H1 (cell line): ENCODE measurements at regions not wholly inside any gene's neighbourhood (a gene's known extent, or its start where the extent isn't known, plus 50 kb on each side); places are given as distances from the start of the nearest gene placed in this dataset.

ENCODE experiments used
- CTCF ChIA-PET: fragments of 300-600 bp; sonication (Branson Sonifier 250); formaldehyde crosslinking; loops from one replicate; lab custom pipeline; 2021; ENCODE audit not compliant: partially characterized antibody; lab: Charles Lee
- POLR2A ChIA-PET: fragments of 300-600 bp; sonication (Branson Sonifier 250); formaldehyde crosslinking; loops from one replicate; lab custom pipeline; 2021; ENCODE audit warnings: inconsistent platforms; ENCODE audit not compliant: partially characterized antibody; lab: Charles Lee
- DNase-seq, 2 experiments: peaks; one replicate each; pipeline versions ENCODE4 v3.0.0 to v3.0.0-alpha.2; 2010 to 2022; ENCODE audit warnings: low spot score in 2 of 2, low read depth in 1 of 2, mixed read lengths in 1 of 2
- FAIRE-seq: peaks from 2 replicates; lab custom pipeline; 2011; peaks lifted over from hg19 to GRCh38; lab: Jason Lieb, UNC
- H2AFZ ChIP-seq: 2 replicates; pipeline ENCODE4 v1.8.1; 2012; ENCODE audit warnings: low read length, inconsistent platforms
- H2AK5ac ChIP-seq: 2 replicates; pipeline ENCODE4 v1.6.1; 2013; ENCODE audit warnings: low read depth, low read length
- H2BK120ac ChIP-seq: replicated peaks from 2 replicates; pipeline ENCODE3; 2013; ENCODE audit warnings: low read depth, low read length, inconsistent platforms
- H2BK12ac ChIP-seq: 2 replicates; pipeline ENCODE4 v1.6.1; 2013; ENCODE audit warnings: low read depth, low read length
- H2BK15ac ChIP-seq: 2 replicates; pipeline ENCODE4 v1.6.1; 2013; ENCODE audit warnings: low read length
- H2BK20ac ChIP-seq: 2 replicates; pipeline ENCODE4 v1.6.1; 2013; ENCODE audit warnings: low read length
- H2BK5ac ChIP-seq: 2 replicates; pipeline ENCODE4 v1.6.1; 2013; ENCODE audit warnings: low read depth, low read length
- H3K14ac ChIP-seq: 2 replicates; pipeline ENCODE4 v1.6.1; 2013; ENCODE audit warnings: inconsistent platforms; ENCODE audit not compliant: insufficient read length
- H3K18ac ChIP-seq: 2 replicates; pipeline ENCODE4 v1.6.1; 2013; ENCODE audit warnings: low read length; ENCODE audit errors: extremely low read depth
- H3K23ac ChIP-seq: 2 replicates; pipeline ENCODE4 v1.6.1; 2013; ENCODE audit warnings: inconsistent platforms; ENCODE audit not compliant: insufficient read length
- H3K23me2 ChIP-seq: 2 replicates; pipeline ENCODE4 v1.6.1; 2013; ENCODE audit warnings: low read depth, low read length
- H3K27ac ChIP-seq: 2 replicates; pipeline ENCODE4 v1.6.1; 2011; ENCODE audit warnings: low read depth, low read length, inconsistent platforms
- H3K27me3 ChIP-seq, 4 experiments: replicated peaks in 1 of 4; 1 replicate in 1 of 4; 2 replicates in 3 of 4; pipeline versions ENCODE4 v1.6.1 to v1.8.1; 2011 to 2013; ENCODE audit warnings: low read length in 3 of 4, mild to moderate bottlenecking in 3 of 4, inconsistent platforms in 2 of 4, mixed read lengths in 2 of 4, moderate library complexity in 1 of 4; ENCODE audit not compliant: control insufficient read depth in 3 of 4, insufficient read depth in 3 of 4; ENCODE audit errors: extremely low read depth in 1 of 4
- H3K36me3 ChIP-seq, 4 experiments: 2 replicates each; pipeline versions ENCODE4 v1.6.1 to v1.8.1; 2011 to 2013; ENCODE audit warnings: mild to moderate bottlenecking in 4 of 4, low read length in 3 of 4, moderate library complexity in 2 of 4, control low read depth in 1 of 4, inconsistent platforms in 1 of 4; ENCODE audit not compliant: insufficient read depth in 4 of 4, control insufficient read depth in 2 of 4
- H3K4ac ChIP-seq: replicated peaks from 2 replicates; pipeline ENCODE3; 2013; ENCODE audit warnings: low read length, low read depth, mixed read lengths, inconsistent platforms; ENCODE audit not compliant: insufficient read length
- H3K4me1 ChIP-seq, 4 experiments: replicated peaks in 1 of 4; 1 replicate in 1 of 4; 2 replicates in 3 of 4; pipeline versions ENCODE4 v1.6.1 to v1.8.1; 2011 to 2013; ENCODE audit warnings: low read length in 3 of 4, inconsistent platforms in 2 of 4, mixed read lengths in 1 of 4; ENCODE audit not compliant: insufficient read depth in 4 of 4, control insufficient read depth in 3 of 4
- H3K4me2 ChIP-seq, 2 experiments: 2 replicates each; pipeline versions ENCODE4 v1.6.1 to v1.8.1; 2011 to 2013; ENCODE audit warnings: low read depth in 2 of 2, low read length in 2 of 2, control low read depth in 1 of 2, inconsistent platforms in 1 of 2, mild to moderate bottlenecking in 1 of 2; ENCODE audit not compliant: insufficient read depth in 1 of 2
- H3K4me3 ChIP-seq, 4 experiments: fragments of 200-600, 300-600 bp in 1 of 4; sonication (generic), shearing (Covaris generic), sonication (Bioruptor Twin) in 1 of 4; 2 replicates each; pipeline versions ENCODE4 v1.5.1 to v1.8.1; 2011 to 2016; ENCODE audit warnings: low read length in 4 of 4, low read depth in 3 of 4, control low read depth in 2 of 4, inconsistent platforms in 2 of 4, mild to moderate bottlenecking in 2 of 4, mixed read lengths in 1 of 4, moderate library complexity in 1 of 4; ENCODE audit not compliant: insufficient read depth in 2 of 4; ENCODE audit errors: extremely low read depth in 1 of 4
- H3K56ac ChIP-seq: replicated peaks from 2 replicates; pipeline ENCODE3; 2013; ENCODE audit warnings: low read depth, mild to moderate bottlenecking, mixed read lengths, low read length, inconsistent platforms; ENCODE audit not compliant: insufficient read length
- H3K79me1 ChIP-seq: 2 replicates; pipeline ENCODE4 v1.6.1; 2013; ENCODE audit warnings: low read depth, low read length, control low read depth
- H3K79me2 ChIP-seq, 2 experiments: 2 replicates each; pipeline versions ENCODE4 v1.6.1 to v1.8.1; 2012 to 2013; ENCODE audit warnings: low read length in 2 of 2, mild to moderate bottlenecking in 2 of 2, inconsistent platforms in 1 of 2; ENCODE audit not compliant: insufficient read depth in 2 of 2, control insufficient read depth in 1 of 2
- H3K9ac ChIP-seq, 4 experiments: replicated peaks in 1 of 4; 1 replicate in 1 of 4; 2 replicates in 3 of 4; pipeline versions ENCODE4 v1.6.1 to v1.8.1; 2011 to 2013; ENCODE audit warnings: low read depth in 3 of 4, low read length in 3 of 4, control low read depth in 2 of 4, mild to moderate bottlenecking in 2 of 4, moderate library complexity in 2 of 4, inconsistent platforms in 1 of 4; ENCODE audit errors: extremely low read depth in 1 of 4
- H3K9me3 ChIP-seq, 2 experiments: 2 replicates each; pipeline versions ENCODE4 v1.6.1 to v1.8.1; 2012 to 2013; ENCODE audit warnings: mild to moderate bottlenecking in 2 of 2, moderate library complexity in 2 of 2, control low read depth in 1 of 2, inconsistent platforms in 1 of 2, low read depth in 1 of 2, low read length in 1 of 2, mixed read lengths in 1 of 2; ENCODE audit not compliant: insufficient read depth in 2 of 2
- H4K20me1 ChIP-seq, 2 experiments: replicated peaks in 1 of 2; 2 replicates each; pipeline versions ENCODE3 to v1.8.1; 2011 to 2013; ENCODE audit warnings: inconsistent platforms in 2 of 2, low read length in 2 of 2, mild to moderate bottlenecking in 1 of 2; ENCODE audit not compliant: insufficient read depth in 2 of 2, control insufficient read depth in 1 of 2
- H4K5ac ChIP-seq: 2 replicates; pipeline ENCODE4 v1.6.1; 2013; ENCODE audit warnings: low read length, low read depth, mixed read lengths, inconsistent platforms; ENCODE audit not compliant: insufficient read length
- H4K8ac ChIP-seq: 2 replicates; pipeline ENCODE4 v1.8.0; 2013; ENCODE audit warnings: mild to moderate bottlenecking, moderate library complexity, low read length, inconsistent platforms; ENCODE audit not compliant: insufficient read depth; ENCODE audit errors: extremely low read depth
- H4K91ac ChIP-seq: replicated peaks from 2 replicates; pipeline ENCODE3; 2013; ENCODE audit warnings: low read length, mixed read lengths, inconsistent platforms; ENCODE audit not compliant: insufficient read length
- RNF2 ChIP-seq: fragments of 200-900, 300-1000 bp; sonication (generic); IDR thresholded peaks from 2 replicates; pipeline ENCODE4 v1.7.1; 2016; ENCODE audit warnings: borderline replicate concordance, low read depth, mild to moderate bottlenecking, antibody characterized with exemption, low read length; ENCODE audit not compliant: poor library complexity, severe bottlenecking; ENCODE audit errors: missing control alignments
- TEAD4 ChIP-seq: IDR thresholded peaks from 2 replicates; pipeline ENCODE4 v1.6.1; 2012; ENCODE audit warnings: low read depth, low read length, inconsistent platforms, mixed read lengths
- WGBS, 2 experiments: shearing (Covaris generic) in 1 of 2; methylation state at CpG; one replicate each; pipeline versions ENCODE4 v1.1.6 to v1.1.7; 2013 to 2015; ENCODE audit warnings: low lambda C conversion rate in 2 of 2, mixed read lengths in 2 of 2, inconsistent platforms in 1 of 2, low coverage in 1 of 2, missing lambda C conversion rate in 1 of 2; ENCODE audit not compliant: insufficient replicate concordance in 2 of 2, insufficient coverage in 1 of 2, insufficient read length in 1 of 2; ENCODE audit errors: extremely low coverage in 1 of 2, missing lambda C conversion rate in 1 of 2; 5-methylcytosine and 5-hydroxymethylcytosine counted together

- WGBS, 2 experiments: 61% methylated on average over 1 of the region's 1 CpG; no CpG with 5 or more reads in 1 of the 2 experiments
- POLR2A ChIA-PET: no interaction called here
- no peak overlapping the region for H2BK20ac ChIP-seq
Measured at GRCh38 chr5:91941588-91941987, 558.5 kb upstream of the ARRDC3 start.

More at GRCh38 chr5:91941588-91941987, 558.5 kb upstream of the ARRDC3 start:
- no peaks in the 10 kb centered on the region for H3K36me3 ChIP-seq
- H3K23me2 ChIP-seq: peaks cover 2% of the 10 kb centered on the region; the same call in 1 of the 2 replicates
- H2BK5ac ChIP-seq: no peak overlapping the region
- DNase-seq: no peak
- H2BK12ac ChIP-seq: no peak overlapping the region
- no peak for FAIRE-seq
- H3K14ac ChIP-seq: no peak overlapping the region
- H3K4ac ChIP-seq: no peak overlapping the region
- no peak overlapping the region for H4K5ac ChIP-seq
- H2AK5ac ChIP-seq: no peak overlapping the region
- no peak overlapping the region for H3K4me2 ChIP-seq
- no peak overlapping the region for H2BK120ac ChIP-seq
- no peak overlapping the region for H3K23ac ChIP-seq
- no peak overlapping the region for H3K27ac ChIP-seq
- H4K91ac ChIP-seq: no peak overlapping the region
- no peak overlapping the region for H2BK15ac ChIP-seq
- H4K20me1 ChIP-seq: no peaks in the 10 kb centered on the region
- H3K27me3 ChIP-seq: no peaks in the 10 kb centered on the region
- H3K56ac ChIP-seq: no peak overlapping the region
- H4K8ac ChIP-seq: no peak overlapping the region
- no peaks in the 10 kb centered on the region for H3K79me1 ChIP-seq
- no peaks in the 10 kb centered on the region for H3K9me3 ChIP-seq
- H3K79me2 ChIP-seq: no peaks in the 10 kb centered on the region
- H3K9ac ChIP-seq: no peak overlapping the region
- no peak overlapping the region for H3K18ac ChIP-seq
- H3K4me3 ChIP-seq: no peak overlapping the region
- TF ChIP-seq TEAD4: 0 out of 2 replicates have a peak, but pooled peaks have one; percentile 20
- TF ChIP-seq RNF2: no peak
- peaks cover 0 to 3% (median 1%) of the 10 kb centered on the region in 4 experiments; a peak in 1 of 7 replicates for H3K4me1 ChIP-seq
- H2AFZ ChIP-seq: no peak overlapping the region
- CTCF ChIA-PET: no interaction called here
